GM21717 (cell line): ENCODE measurements at regions not wholly inside any gene's neighbourhood (a gene's known extent, or its start where the extent isn't known, plus 50 kb on each side); places are given as distances from the start of the nearest gene placed in this dataset.
"Not testable (repeated sequence)": the region's sequence is repeated elsewhere in the genome, so short reads cannot be mapped to it uniquely, and the experiment has no call there.

Source experiments
- ATAC-seq: cut with Tn5 transposase; IDR thresholded peaks from one replicate; pipeline ENCODE4 v1.9.1; 2021; ENCODE audit warnings: mild to moderate bottlenecking, moderate library complexity; ENCODE audit not compliant: unreplicated experiment

DNA sequence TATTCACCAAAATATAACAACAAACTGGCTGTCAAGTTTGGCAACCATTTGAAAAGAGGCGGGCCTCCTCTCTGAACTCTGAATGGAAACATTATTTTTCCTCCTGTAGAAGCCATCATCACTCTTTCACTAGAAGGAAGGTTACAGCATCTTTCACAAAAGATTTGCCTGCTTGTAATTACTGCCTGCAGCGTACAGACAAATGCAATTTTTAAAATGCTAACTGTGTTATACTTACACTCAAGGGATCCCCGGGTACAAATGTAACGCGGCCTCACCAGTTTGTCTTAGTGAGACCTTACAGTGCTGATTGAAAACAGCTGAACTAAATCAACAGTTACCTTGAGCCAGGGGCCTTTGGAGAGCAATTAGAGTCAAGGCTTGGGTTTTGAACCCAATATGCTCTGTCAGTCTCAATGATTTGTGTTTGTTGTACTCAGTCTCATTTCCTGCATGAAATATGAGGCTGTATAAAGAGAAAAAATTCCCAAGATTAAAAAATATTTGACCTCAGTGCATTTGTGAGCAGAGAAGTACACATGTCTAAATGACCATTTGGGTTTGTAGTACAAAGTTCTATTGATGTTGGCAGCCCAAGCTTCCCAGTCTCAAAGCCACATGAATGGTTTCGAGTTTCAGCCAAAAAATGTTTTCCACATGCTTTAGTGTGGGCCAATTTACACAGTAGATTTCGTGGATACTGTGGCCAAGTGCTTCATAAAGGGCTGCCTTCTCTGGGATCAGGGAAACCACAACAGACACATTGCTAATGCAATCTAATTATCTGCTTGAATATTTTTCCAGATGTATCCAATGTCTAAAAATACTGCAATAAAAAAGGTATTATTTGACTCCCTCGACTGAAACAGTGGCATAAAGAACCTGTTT lies 500.0 kb downstream of the SPATA31D1 start:
- ATAC-seq: no peak

GRCh38 chr9:82489201-82489821 lies 500.7 kb downstream of the SPATA31D1 start:
- no peak for ATAC-seq

DNA sequence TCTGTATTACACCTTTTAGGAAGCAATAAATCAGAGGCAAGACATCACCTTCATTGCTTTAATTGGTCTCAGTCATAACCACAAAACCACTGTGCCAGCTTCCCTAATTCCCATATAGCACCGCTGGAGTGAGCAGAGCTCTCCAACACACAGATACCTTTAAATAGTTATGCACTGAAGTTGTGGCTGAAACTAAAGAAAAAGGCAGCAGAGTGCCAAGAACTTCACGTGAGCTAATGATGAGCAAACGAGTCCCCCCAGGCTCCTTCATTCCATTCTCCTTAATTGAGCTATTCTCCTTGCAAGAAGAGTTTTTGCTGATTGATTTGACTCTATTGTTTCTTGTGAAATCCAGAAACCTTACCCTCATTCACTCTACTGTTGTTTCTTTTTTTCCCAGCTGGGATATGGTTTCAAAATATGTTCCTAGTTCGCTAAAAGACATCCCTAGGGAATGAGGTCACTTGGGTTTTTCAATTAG lies 501.5 kb downstream of the SPATA31D1 start:
- no peak for ATAC-seq

GRCh38 chr9:82490821-82491220 lies 502.2 kb downstream of the SPATA31D1 start:
- ATAC-seq: not testable (repeated sequence)

- ATAC-seq: no peak
Observed at GRCh38 chr9:82491604-82492003, 503.0 kb downstream of the SPATA31D1 start.

DNA sequence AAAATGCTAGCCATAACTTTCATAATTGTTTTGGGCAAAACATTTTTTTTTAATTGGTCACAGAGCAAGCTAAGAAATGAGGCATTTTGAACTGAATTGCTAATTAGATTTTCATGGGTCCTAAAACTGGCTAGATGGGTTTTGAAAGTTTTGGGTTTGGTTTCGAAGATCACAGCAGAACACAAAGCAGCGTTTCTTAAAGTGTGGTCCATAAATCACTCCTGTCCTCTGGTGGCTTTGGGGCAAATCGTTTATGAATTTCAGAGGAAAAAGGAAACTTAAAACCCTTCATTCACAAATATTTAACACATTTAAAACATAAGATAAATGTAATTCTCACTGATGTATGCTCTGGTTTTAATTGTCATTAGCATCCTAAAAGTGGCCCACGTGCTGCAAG lies 503.7 kb downstream of the SPATA31D1 start:
- no peak for ATAC-seq

GRCh38 chr9:82495884-82496777 lies 507.6 kb downstream of the SPATA31D1 start:
- no peak for ATAC-seq

- no peak for ATAC-seq
Observed at GRCh38 chr9:82498541-82499317, 510.2 kb downstream of the SPATA31D1 start.

DNA sequence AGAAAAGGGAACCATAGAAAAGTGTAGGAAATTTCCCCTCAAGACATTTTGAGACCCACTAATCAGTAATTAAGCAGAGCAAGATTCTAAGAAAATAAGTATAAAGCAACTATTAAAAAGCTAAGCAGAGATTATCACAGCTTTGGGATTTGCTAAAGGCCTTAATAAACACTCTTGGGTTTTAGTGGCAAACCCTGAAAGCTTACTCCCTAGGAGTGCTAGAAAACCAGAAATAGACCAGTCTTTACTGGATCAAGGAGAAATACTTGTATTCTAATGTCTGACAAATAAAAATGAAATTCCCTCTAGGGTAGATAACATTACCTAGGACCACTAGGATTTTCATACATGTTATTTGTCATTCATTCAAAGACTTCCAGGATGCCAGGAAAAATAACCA lies 510.8 kb downstream of the SPATA31D1 start:
- no peak for ATAC-seq

DNA sequence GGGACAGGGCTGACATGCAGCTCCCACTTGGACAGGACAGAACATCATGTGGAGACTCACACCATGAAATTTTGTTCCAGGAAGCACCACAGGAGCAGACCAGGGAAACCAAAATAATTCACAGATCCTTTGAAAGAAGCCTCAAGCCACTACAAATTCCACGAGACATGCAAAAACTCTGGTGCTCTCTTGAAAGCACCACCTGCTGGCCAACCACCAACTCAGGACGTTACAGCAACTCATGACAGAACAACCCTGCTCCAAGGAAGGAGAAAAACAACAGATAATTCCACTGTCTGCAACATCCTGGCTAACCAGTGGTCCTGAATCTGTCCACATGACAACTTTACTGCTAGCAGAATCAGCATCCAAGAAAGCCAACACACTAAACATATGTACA lies 516.0 kb downstream of the SPATA31D1 start:
- no peak for ATAC-seq

DNA sequence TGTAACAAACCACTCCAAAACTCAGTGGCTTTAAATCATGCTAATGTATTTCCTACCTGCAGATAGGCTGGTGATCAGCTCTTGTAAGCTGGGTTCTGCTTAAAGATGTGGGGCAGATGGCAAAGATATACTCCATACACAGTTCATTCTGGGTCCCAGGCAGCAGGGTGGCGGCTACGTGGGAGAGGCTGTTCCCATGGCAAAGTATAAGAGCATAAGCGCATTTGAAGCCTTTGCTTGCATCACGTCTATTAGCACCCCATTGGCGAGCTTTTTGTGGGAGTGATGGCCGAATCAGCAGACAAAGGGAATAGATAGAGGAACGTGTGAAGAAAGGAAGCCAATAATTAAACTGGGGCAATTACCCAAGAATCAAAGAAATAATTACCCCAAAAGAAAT lies 523.1 kb downstream of the SPATA31D1 start:
- ATAC-seq: no peak

DNA sequence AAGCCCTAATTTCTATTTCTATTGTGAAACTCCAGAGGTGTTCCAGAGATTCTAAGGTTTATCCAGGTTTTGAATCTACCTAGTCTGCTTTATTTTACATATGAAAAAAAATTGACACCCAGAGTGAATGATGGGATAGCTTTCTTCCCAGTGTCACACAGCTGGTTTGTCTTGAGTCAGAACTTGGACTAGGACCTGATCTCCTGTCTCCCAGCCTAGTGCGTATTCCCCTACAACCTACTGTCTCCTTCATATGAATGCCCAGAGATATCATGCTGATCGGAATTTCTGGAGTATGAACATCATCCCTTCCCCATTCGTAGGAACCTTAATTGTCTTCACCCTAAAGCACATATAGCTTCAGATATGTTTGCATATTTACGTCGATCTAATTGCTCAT lies 524.2 kb downstream of the SPATA31D1 start:
- ATAC-seq: no peak

DNA sequence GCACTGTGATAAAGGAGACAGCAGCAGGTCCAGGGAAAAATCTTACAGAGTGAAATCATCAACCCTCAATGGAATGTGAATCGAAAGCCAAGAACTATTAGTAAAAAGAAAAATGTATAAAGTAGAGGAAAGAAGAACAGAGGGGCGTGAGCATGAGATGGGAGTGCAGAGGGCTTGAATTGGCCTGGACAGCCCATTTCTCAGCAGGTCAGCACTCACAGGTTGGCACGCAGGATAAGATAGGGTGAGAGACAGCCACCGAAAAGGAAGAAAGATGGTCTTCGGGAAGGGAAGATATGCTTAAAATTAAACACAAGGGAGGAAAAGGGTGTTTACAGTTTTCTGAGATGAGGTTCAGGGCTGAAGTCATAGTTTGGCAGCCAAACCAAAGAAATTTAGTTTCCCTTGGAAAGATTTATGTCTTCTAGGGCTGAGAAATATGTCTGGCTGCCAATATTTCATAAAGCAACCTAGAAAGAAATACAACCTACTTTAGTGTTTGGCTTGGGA lies 524.7 kb downstream of the SPATA31D1 start:
- ATAC-seq: no peak

GRCh38 chr9:82513976-82514735 lies 525.6 kb downstream of the SPATA31D1 start:
- ATAC-seq: no peak

- no peak for ATAC-seq
Observed at GRCh38 chr9:82518868-82519267, 530.3 kb downstream of the SPATA31D1 start.

DNA sequence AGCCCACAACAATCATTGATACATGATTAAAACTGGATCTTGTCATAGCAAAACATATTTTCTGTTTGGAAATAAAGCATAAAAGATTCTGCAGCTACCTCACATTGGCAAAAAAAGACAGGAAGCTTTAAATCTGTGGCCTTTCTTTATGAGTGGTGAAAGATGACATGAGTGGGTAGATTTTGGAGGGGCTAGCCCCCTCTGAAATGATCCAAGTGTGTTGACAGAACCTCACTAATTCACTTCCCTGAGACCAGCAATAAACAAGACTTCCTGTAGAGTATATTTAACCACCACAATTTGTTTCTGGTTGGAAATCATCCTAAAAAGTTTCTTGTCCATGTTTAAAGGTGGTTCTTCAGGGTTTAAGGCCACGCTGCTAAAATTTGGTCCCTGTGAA lies 530.8 kb downstream of the SPATA31D1 start:
- ATAC-seq: no peak

- no peak for ATAC-seq
Observed at GRCh38 chr9:82524407-82524806, 535.8 kb downstream of the SPATA31D1 start.

- no peak for ATAC-seq
Observed at GRCh38 chr9:82526577-82526976, 536.4 kb downstream of the RASEF start.

DNA sequence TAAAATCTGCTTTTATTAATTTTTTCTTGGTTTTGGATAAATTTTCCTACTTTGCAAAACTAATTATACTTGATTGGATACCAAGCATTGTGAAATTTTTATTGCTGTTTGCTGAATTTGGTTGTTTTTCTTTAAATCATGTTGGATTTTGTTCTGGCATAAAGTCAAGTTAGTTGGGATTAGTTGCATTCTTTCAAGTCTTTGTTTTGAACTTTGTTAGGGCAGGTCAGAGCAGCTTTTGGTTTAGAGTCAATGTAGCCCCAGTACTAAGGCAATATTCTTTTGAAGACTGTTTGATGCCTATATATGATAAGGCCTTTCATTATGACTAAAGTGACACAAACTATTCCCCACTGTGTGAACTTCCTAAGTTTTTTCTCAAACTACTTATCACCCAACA lies 531.1 kb downstream of the RASEF start:
- ATAC-seq: no peak
